GM18870 (cell line): ENCODE measurements at regions not wholly inside any gene's neighbourhood (a gene's known extent, or its start where the extent isn't known, plus 50 kb on each side); places are given as distances from the start of the nearest gene placed in this dataset.

Source experiments
- ATAC-seq: cut with Tn5 transposase; IDR thresholded peaks from one replicate; pipeline ENCODE4 v1.9.1; 2021; ENCODE audit warnings: moderate library complexity; ENCODE audit not compliant: unreplicated experiment

DNA sequence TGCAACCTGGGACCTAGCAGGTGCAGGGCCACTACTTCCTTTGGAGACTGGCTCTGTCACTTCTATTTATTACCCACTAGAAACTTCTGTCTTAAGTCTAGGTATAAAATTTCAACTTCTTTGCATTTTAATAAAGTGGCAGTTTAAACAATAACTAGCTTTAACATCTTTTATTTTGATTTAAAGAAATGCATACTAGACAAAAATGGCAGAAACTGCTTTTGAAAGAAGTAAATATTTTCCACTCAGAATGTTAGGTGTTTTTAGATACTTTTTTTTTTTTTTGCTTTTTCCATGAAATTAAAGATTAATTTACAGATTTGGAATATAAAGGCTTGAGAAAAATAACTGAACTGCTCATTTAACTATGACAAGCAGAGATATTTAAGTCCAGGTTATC is 1477.6 kb downstream of the KCNT2 start:
- no peak for ATAC-seq

DNA sequence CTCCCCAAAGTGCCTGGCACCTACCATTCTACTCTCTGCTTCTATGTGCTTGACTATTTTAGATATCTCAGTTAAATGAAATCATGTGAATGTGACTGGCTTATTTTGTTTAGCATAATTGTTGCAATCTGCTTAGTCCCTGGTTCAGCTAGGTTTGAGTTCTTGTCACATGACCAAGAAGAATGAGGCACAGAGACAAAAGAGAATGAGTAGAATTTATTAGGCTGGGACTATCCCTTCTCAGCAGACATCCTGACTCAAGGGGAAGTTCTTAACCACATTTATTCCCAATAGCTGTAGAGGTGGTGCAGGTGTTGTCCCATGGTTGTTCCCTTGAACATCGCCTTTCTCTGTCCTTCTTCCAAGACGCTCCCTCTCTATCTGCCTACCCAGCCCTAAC is 1485.7 kb downstream of the KCNT2 start:
- ATAC-seq, result no peak

DNA sequence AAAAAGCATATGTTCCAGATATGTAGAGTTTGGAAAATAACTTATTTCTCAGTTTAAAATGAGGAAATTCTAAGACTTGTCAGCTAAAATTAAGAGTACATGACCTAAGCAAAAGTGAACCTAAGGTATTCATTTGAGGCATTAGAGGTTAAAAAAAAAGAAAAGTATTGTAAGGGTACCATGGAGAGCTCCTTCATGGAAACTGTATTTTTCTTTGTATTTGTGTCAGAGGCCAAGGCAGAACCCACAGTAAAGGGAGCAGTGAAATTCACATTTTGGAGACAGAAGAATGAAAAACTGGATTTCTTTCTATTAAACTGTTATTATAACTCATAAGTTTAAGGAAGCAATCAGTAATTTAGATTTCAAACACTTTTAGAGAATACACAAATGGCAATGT is 1494.8 kb downstream of the KCNT2 start:
- no peak for ATAC-seq

DNA sequence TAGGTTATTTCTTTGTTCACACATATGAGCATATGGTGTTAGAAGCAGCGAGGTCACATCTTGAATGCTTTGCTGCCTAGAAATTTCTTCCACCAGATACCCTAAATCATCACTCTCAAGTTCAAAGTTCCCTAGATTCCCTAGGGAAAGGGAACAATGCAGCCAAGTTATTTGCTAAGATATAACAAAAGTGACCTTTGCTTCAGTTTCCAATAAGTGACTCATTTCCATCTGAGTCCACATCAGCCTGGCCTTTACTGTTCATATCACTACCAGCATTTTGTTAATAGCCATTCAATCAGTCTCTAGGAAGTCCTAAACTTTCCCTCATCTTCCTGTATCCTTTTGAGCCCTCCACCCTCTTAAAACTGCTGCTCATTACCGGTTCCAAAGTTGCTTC is 1502.5 kb downstream of the KCNT2 start:
- ATAC-seq, result no peak

DNA sequence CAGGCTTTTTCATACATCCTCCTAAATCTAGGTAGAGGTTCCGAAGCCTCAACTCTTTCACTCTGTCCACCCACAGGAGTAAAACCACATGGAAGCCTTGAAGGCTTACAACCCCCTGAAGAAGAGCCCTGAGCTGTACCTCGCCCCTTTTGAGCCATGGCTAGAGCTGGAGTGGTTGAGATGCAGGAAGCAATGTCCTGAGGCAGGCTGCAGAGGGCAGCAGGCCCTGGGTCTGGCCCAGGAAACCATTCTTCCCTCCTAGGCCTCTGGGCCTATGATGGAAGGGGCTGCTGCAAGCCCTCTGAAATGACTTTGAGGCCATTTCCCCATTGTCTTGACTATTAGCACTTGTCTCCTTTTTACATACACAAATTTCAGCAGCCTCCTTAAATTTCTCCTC is 1503.0 kb downstream of the KCNT2 start:
- peak; percentile 53 for ATAC-seq

DNA sequence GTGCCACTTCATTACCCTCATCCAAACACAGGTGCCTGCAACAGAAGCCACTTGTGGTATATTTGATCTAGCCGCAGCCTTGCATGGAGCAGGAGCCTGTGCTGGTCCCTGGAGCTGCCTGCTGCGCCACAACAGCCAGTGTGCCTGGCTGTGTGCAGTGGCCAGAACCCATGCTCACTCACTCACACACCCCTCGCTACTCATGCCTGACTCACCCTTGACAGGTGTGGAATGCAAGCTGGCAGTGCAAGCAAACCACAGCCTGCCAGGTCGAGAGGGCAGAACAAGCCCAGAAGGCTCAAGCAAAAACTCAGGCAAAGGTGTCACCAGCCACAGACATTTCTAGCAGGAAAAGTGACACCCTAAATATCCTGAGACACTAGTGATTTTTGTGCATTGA is 1510.9 kb downstream of the KCNT2 start:
- no peak for ATAC-seq

DNA sequence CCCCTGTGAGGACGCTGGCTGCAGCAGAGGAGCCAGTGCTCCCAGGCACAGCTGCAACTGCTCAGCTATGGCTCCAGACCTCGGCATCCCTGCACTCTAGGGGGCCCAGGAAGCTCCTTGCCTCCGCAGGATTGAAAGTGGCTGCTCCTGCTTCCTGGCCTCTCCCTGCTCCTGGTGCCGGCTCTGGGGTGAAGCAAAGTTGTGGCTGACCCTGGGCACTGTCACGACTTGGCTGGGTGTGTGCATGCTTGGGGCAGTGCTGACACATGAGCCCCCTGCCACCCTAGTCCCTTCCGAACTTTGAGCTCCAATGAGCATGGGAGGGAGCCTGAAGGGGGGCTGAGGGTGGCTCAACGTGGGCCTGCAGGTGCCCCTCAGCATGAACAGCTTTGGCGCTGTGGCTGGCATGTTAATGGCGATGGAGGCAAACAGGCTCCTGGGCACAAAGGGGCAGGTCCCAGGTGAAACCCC is 1512.2 kb downstream of the KCNT2 start:
- ATAC-seq, result no peak

DNA sequence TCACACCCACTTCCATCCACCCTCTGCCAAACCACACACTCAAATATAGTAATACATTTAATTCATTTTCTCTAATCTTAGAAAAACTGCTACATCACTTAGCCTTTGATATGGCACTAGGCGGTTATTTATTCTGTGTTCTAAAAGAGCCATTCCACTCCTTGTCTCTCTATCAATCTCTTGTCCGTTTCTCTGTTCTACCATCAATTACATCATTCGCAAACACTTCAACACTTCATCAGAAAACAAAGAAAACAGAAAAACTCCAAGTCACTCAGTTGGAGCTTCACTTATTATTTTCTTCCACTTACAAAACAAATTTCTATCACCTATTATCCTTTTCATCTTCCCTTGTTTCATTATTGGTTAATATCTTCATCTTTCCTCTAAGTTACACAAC is 1523.0 kb downstream of the KCNT2 start:
- no peak for ATAC-seq

DNA sequence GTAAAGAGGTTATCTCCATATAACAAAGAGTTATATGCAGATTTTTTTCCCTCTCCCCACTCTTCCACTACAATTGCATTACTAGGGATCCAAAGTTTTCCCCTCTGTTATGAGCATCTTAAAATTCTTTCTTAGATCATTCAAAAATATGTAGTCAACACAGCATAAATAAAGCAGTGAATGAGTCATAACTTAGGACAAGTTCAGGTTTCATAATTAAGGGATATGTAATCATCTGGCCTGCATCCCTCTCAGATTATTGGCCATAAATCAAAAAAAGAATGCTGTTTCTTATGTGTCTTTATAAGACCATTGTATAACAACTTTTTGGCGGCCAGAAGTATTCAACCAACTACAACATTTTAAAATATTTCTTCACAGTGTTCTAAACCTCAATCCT is 1526.1 kb downstream of the KCNT2 start:
- no peak for ATAC-seq

DNA sequence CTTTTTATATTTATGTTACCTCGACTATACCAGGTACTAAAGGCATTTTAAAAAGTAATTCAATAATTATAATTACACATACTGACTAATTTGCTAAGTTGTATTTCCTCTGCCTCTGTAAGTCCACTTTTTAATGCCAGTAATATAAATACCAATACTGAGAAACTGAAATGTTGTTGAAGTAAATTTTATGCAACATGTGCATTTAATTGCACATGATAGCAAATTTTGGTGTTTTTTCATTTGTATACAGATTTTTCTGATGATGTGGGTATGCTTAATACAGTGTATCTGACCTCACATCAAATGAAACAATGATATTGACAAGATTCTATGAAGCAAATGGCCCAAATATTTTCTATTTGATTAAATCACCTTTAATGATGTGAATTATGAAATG is 1531.6 kb downstream of the KCNT2 start:
- no peak for ATAC-seq

DNA sequence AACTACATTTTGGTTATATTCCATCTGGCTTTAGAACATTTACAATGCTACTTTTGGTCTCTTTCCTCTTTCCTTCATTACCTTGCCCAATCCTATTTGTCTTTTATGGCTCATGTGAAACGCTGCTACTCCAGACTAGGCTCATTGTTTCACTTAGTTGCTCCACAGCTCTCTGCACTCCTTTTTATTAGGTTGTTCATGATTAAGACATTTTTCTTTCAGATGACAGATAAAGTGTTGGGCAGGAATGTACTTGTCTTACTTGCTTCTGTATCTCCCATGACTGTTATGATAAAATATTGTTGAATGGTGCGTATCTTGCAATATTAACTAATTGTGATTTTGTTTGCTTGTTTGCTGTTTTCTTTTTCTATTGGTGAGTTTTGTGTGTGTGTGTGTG is 1532.3 kb downstream of the KCNT2 start:
- no peak for ATAC-seq

DNA sequence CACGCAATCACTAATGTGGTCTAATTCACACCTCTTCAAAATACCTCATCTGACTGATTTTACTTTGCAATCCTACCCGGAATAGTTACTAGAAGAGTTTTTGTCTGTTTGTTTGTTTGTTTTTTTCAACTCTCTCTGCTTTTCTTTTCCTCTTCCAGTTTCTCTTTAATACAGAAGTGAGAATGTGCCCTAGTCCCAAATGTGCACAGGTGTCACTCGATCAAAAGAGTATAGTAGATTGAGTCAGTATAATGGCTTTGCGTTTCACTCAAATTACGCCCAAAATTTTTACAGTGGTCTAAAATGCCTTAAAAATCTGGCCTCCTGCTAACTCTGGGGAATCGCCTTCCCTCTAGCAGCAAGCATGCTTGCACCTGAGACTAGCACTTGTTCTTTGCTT is 1536.8 kb downstream of the KCNT2 start:
- ATAC-seq, result no peak

DNA sequence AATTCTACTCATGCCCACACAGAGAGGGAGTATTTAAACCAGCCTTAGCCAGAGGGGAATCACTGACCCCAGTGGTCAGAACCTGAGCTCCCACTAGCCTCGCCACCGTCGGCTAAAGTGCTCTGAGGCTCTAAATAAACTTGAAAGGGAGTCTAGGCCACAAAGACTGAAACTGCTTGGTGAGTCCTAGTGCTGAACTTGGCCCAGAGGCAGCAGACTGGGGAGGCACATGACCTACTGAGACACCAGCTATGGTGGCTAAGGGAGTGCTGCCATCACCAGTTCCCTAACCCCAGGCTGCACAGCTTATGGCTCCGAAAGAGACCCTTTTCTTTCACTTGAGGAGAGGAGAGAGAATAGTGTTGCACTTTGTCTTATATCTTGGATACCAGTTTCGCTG is 1542.8 kb downstream of the KCNT2 start:
- ATAC-seq, result no peak

DNA sequence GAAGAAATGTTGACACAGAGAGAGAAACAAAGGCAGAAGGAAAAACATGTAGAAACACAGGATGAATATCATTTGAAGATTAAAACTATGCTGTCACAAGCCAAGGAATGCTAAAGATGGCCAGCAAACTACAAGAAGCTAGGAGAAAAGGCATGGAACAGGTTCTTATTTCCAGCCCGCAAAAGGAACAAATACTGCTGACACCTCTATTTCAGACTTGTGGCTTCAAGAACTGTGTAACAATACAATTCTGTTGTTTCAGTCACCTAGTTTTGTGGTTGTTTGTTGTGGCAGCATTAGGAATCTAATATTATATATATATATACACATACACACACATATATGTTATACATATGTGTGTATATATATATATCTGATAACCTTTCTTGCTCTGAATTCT is 1543.9 kb downstream of the KCNT2 start:
- ATAC-seq, result no peak

DNA sequence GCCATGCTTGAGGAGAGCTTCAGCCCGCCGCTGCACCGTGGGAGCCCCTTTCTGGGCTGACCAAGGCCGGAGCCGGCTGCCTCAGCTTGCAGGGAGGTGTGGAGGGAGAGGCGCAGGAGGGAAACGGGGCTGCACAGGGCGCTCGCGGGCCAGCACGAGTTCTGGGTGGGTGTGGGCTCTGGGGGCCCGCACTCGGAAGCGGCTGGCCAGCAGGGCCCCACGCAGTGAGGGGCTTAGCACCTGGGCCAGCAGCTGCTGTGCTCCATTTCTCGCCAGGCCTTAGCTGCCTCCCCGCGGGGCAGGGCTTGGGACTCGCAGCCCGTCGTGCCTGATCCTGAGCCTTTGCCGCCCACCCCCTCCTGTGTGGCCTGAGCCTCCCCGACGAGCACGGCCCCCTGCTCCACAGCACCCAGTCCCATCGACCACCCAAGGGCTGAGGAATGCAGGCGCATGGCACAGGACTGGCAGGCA is 1554.0 kb downstream of the KCNT2 start:
- ATAC-seq, result no peak

DNA sequence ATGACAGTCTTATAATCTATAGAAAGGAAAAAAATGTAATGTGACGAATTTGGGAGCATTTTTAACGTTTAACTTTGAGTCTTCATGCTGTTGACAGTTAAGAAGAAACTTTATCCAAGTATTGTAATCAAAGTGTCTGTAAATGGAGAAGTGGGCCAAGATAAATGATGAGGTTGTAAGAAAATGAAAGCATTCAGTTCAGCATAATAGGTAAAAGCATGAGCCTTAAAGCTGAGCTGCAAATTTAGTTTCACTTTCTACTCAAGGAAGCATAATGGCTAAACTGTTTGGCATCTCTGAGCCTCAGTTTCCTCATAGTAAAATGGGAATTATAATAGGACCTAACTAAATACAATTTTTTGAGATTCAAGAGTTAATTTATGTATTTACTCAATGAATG is 1554.8 kb downstream of the KCNT2 start:
- ATAC-seq, result peak; percentile 78

DNA sequence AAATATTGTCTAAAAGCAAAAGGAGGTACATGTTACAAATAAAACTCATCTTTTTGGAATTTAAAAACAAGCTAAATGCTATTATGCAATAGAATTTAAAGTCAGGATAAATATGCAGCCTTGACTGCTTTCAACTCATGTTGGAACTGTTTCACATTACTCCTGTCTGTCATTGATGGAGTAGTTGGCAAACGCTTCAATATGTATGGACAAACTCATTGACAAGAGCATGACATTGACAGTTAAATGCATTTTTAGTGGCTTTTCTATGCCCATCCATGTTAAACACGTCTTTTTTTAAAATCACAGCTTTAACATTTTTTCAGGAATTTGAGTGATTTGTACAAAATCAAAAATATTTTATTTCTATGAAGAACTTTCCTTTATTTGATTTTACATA is 1560.5 kb downstream of the KCNT2 start:
- ATAC-seq, result no peak

DNA sequence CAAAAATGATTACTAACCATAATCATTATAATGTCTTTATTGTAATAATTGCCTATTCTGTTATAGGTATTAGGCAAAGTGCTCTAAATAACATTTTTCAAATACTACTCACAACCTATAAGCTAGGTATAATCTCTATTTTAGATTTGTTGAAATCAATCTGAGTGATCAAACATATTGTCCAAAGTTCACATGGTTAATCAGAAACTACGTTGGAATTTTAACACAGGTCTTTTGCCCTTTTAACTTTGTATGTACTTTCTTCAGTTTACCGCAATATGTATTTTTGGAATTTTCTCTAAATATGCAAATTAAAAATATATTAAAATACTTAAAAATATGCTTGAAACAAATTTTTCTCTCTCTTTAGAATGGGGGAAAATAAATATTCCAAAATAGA is 1563.2 kb downstream of the KCNT2 start:
- ATAC-seq, result no peak

DNA sequence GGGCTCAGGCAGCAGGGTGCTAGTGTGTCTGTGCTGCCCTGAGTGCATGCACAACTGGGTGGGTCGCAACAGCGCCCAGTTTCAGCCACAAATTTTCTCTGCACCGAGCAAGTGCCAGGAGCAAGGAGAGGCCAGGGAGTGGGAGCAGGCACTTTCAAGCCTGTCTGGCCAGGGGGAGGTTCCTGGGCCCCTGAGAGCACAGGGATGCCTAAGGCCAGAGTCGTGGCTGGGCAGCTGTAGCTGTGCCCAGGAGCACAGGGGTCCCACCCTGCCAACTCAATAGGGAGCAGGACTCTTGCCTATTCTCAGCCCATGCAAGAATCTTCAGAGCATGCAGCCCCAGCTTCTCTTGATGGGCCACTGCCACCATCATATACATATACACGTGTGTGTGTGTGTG is 1577.4 kb downstream of the KCNT2 start:
- ATAC-seq, result no peak

DNA sequence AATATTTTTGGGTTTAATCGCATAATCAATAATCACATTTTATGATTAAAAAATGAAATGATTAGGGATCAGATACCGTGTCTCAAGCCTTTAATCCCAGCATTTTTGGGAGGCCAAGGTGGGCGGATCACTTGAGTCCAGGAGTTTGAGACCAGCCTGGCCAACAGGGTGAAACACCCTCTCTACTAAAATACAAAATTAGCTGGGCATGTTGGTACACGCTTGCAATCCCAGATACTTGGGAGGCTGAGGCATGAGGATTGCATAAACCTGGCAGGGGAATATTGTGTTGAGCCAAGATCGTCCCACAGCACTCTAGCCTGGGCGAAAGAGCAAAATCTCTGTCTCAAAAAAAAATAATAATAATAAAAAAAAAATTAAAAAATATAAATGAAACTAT is 1581.4 kb downstream of the KCNT2 start:
- ATAC-seq, result no peak

DNA sequence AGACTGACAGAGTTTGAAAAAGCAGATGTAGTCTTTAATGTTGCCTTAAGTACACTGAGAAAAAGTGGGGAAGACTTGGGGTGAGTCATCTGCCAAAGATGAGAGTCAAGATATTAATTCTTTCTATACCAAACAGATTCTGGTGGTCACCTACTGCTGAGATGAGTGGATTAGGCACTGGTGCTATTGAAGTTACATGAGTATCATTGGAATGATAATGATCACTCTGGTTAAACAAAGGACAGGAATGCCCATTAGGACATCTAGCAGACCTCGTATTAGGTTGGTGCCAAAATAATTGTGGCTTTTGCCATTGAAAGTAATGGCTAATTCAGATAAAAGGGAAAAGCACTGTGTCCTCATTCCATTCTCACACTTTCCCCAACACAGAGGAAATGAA is 1588.9 kb downstream of the KCNT2 start:
- ATAC-seq, result no peak

DNA sequence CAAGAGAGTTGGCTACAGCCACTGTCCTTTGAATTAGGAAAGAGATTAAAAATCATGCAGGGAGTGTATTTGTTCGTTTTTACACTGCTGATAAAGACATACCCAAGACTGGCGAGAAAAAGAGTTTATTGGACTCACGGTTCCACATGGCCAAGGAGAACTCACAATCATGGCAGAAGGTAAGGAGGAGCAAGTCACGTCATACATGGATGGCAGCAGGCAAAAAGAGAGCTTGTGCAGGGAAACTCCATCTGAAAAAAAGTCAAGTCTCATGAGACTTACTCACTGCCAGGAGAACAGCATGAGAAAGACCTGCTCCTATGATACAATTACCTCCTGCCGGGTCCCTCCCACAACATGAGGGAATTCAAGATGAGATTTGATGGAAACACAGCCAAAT is 1595.2 kb downstream of the KCNT2 start:
- no peak for ATAC-seq

DNA sequence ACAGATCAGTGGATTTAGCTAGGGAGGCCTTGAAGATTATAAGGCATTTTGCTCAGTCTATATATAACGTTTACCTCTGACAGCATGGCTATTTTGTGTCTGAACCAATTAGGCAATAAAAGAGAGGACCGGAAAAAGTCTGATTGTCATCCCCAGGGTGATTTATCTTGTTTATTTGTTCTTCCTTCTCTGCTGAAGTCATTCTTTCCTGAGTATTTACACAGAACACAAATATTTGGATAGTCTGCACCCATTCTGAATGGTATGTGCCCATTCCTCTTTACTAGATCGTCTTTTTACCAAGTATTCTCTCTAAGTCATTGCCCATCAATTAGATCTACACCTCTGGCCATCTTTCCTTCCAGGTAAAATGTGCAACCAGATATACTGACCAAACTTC is 1602.9 kb downstream of the KCNT2 start:
- no peak for ATAC-seq

DNA sequence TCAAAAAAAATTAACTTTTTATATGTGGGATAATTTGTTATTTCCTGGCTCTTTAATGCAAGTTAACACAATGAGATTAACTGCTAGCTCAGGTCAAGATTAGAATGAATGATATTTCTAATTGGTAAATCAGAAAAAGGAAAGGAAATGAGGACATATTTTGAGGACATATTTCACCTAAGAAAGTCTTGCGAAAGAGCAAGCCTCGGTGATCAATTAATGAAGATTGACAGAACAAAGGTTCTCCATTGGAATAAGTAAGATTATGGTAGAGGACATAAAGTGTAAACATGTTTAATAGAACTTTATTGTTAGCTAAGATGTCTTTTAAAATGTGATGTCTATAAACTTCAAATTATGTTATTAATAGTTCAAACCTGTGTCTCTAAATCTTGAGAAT is 1617.8 kb downstream of the KCNT2 start:
- ATAC-seq, result no peak
